BE2C (cell line): ENCODE measurements at regions not wholly inside any gene's neighbourhood (a gene's known extent, or its start where the extent isn't known, plus 50 kb on each side); places are given as distances from the start of the nearest gene placed in this dataset.

Experiments
- DNase-seq: peaks from one replicate; pipeline ENCODE4 v3.0.0-alpha.2; 2020
- H3K27me3 ChIP-seq: fragments of 250-450 bp; sonication (Bioruptor Pico); 2 replicates; pipeline ENCODE4 v1.5.1; 2020; ENCODE audit warnings: mild to moderate bottlenecking
- H3K36me3 ChIP-seq: fragments of 250-450 bp; sonication (Bioruptor Pico); 2 replicates; pipeline ENCODE4 v1.5.1; 2020; ENCODE audit warnings: mild to moderate bottlenecking
- H3K4me1 ChIP-seq: fragments of 250-450 bp; sonication (Bioruptor Pico); 2 replicates; pipeline ENCODE4 v1.5.1; 2020
- H3K4me3 ChIP-seq: 2 replicates; pipeline ENCODE4 v1.5.1; 2011; ENCODE audit warnings: low read depth, low read length
- H3K9me3 ChIP-seq: fragments of 250-450 bp; sonication (Bioruptor Pico); 2 replicates; pipeline ENCODE4 v1.5.1; 2020
- TF ChIP-seq, protein P1 (sequence below): IDR thresholded peaks from 2 replicates; pipeline ENCODE4 v1.5.1; 2012; ENCODE audit warnings: mild to moderate bottlenecking, low read depth, low read length

DNA sequence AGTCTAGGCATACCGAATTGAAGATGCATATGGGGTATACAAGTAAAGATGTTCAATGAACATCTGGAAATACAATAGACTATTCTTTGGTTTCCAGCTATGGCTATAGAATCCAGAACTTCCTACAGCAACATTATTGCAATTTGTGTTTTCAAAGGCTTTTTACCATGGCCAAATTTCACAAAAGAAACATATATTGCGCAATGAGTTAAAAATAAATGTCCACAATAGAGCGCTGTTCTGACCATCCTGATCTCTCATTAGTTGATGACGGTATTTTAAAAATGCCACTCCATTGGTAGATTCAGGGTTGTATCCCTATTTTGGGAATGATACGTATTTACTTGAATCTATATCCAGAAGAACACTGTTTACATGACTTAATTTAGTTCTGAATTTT is 139.2 kb downstream of the LINC00632 start:
- no peak for DNase-seq
- no peaks in the 10 kb centered on the region for H3K9me3 ChIP-seq

DNA sequence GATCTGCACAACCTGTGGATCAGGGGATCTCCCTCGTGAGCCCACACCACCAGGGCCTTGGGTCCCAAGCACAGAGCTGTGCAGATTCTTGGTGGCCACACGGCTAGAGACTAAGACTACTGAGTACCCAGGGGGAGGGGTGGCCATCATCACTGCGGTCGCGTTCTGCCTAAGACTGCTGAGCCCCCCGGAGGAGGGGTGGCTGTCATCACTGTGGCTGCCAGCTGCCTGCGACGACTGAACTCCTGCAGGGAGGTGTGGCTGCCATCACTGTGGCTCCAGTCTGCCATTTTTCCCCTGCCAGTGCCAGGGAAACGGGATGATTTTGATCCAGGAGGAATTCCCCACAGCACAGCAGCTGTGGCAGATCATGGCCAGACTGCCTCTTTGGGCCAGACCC is 141.7 kb upstream of the SPANXB1 start:
- H3K4me1 ChIP-seq, result no peaks in the 10 kb centered on the region
- TF ChIP-seq, protein P1, sequence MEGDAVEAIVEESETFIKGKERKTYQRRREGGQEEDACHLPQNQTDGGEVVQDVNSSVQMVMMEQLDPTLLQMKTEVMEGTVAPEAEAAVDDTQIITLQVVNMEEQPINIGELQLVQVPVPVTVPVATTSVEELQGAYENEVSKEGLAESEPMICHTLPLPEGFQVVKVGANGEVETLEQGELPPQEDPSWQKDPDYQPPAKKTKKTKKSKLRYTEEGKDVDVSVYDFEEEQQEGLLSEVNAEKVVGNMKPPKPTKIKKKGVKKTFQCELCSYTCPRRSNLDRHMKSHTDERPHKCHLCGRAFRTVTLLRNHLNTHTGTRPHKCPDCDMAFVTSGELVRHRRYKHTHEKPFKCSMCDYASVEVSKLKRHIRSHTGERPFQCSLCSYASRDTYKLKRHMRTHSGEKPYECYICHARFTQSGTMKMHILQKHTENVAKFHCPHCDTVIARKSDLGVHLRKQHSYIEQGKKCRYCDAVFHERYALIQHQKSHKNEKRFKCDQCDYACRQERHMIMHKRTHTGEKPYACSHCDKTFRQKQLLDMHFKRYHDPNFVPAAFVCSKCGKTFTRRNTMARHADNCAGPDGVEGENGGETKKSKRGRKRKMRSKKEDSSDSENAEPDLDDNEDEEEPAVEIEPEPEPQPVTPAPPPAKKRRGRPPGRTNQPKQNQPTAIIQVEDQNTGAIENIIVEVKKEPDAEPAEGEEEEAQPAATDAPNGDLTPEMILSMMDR, result no peak
- H3K36me3 ChIP-seq, result no peaks in the 10 kb centered on the region
- no peak overlapping the region for H3K4me3 ChIP-seq
- no peak for DNase-seq
- H3K27me3 ChIP-seq, result no peaks in the 10 kb centered on the region
- no peaks in the 10 kb centered on the region for H3K9me3 ChIP-seq

More for the DNA sequence above, 139.2 kb downstream of the LINC00632 start:
- Histone ChIP-seq H3K4me1 (no peaks in the 10 kb centered on the region), H3K27me3 (no peaks in the 10 kb centered on the region), H3K36me3 (no peaks in the 10 kb centered on the region), H3K4me3 (no peak overlapping the region)
- TF ChIP-seq, protein P1, result no peak

DNA sequence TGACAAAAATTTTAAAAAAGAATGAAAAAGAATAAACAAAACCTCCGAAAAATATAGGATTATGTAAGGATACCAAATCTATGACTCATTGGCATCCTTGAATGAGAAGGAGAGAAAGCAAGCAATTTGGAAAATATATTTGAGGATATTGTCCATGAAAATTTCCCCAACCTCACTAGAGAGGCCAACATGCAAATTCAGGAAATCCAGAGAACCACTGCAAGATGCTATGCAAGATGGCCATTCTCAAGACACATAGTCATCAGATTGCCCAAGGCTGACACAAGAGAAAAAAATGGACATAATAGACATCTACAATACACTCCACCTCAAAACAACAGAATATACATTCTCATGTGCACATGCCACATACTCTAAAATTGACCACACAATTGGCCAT is 135.9 kb upstream of the SPANXB1 start:
- no peak for DNase-seq
- no peaks in the 10 kb centered on the region for H3K4me1 ChIP-seq
- no peaks in the 10 kb centered on the region for H3K27me3 ChIP-seq
- TF ChIP-seq, protein P1, result no peak
- H3K4me3 ChIP-seq, result no peak overlapping the region
- H3K36me3 ChIP-seq, result no peaks in the 10 kb centered on the region
- no peaks in the 10 kb centered on the region for H3K9me3 ChIP-seq

DNA sequence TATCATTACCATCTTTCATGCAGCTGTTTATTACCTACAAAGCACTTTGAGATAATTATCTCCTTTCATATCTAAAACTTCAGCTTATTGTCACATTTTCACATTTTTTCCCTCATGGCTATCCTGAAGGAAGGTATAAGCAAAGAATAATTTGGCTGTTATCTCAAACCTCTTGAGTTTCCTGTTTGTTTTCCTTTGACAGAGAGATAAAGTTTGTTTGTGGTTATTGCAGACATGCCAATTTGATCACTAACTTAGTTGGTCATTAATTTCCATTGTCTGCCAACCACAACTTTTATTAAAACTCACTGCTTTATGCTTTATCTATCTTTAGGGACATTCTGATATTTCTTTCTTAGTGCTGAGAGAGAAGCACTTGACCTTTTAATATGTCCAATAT is 89.8 kb upstream of the SPANXB1 start:
- Histone ChIP-seq H3K4me1 (no peaks in the 10 kb centered on the region), H3K36me3 (no peaks in the 10 kb centered on the region), H3K4me3 (no peak overlapping the region), H3K27me3 (no peaks in the 10 kb centered on the region), H3K9me3 (no peaks in the 10 kb centered on the region)
- no peak for DNase-seq
- TF ChIP-seq, protein P1, result no peak

DNA sequence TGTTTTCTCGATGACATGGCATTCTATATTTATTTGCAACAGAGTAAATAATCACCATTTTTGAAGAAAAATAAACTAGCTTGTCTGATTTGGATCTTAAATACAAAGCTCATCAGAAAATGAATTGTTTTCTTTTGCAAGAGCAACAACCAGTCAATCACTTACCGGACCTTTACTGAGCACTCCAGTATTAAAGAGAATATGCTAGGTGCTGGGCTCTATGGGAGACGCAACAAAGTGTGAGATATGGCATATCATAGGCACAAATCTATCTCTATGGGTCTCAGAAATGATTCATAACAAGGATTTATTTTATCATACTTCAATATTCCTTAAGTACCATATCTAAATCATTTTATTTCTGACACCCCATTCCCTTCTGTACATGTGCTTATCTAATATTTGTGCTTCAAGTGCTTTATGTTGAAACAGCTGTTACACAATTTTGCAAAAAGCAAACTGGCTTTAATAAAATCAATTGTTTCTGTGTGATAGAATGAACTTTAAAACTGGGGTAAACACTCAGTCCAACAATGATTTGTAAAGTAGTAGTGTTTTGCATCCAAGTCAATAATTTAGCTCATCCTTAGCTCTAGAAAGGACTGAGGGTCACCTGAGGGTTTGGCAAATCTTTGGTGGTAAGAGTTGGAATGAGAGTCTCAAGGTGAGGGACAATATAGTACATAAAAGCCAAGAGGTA is 88.4 kb upstream of the SPANXB1 start:
- H3K27me3 ChIP-seq, result no peaks in the 10 kb centered on the region
- H3K4me3 ChIP-seq, result no peak overlapping the region
- TF ChIP-seq, protein P1, result no peak
- H3K9me3 ChIP-seq, result no peaks in the 10 kb centered on the region
- 0 out of 2 replicates have a peak, but pooled peaks cover 3% of the 10 kb centered on the region for H3K4me1 ChIP-seq
- no peak for DNase-seq
- no peaks in the 10 kb centered on the region for H3K36me3 ChIP-seq

DNA sequence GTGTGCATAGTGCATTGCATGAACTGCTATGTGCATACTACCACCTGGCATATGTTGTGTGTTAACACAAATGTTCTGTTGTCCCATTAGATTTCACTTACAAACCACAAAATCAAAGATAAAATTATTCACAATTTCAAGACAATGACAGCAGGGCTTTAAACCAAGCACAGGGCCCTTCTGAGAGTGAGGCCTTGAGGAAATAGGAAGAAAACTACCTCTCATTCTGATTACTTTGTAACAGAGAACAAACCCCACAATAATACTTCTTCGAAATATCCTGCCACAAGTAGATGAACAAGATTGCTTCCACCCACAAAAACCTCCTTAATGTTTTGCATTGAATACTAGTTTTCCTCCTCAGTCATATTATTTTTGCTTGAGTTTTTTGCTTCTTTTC is 85.5 kb upstream of the SPANXB1 start:
- Histone ChIP-seq H3K36me3 (no peaks in the 10 kb centered on the region), H3K4me3 (no peak overlapping the region), H3K4me1 (0 out of 2 replicates have a peak, but pooled peaks cover 4% of the 10 kb centered on the region), H3K27me3 (no peaks in the 10 kb centered on the region), H3K9me3 (no peaks in the 10 kb centered on the region)
- DNase-seq, result no peak
- TF ChIP-seq, protein P1, result no peak
